ENCODE measurements at regions not wholly inside any gene's neighbourhood (a gene's known extent, or its start where the extent isn't known, plus 50 kb on each side); places are given as distances from the start of the nearest gene placed in this dataset.

DNA sequence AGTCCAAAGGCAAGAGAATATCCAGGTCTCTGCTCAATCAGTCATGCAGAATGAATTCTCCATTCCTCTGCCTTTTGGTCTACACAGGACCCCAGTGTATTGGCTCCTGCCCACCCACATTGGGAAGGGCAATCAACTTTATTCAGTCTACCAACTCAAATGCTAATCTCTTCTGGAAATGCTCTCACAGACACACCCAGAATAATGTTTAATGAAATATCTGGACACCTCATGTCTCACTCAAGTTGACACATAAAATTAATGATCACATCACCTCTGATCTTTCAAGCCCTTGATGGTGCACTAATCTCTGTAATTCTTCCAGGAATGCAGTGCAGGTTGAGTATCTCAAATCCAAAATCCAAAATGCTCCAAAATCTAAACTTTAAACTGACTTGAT lies 315.6 kb downstream of the HRH4 start:
- TF ChIP-seq RARB (CRISPR knock-in tag; IDR thresholded peaks at IDR 0.05), result no peak
- TF ChIP-seq, protein P1, sequence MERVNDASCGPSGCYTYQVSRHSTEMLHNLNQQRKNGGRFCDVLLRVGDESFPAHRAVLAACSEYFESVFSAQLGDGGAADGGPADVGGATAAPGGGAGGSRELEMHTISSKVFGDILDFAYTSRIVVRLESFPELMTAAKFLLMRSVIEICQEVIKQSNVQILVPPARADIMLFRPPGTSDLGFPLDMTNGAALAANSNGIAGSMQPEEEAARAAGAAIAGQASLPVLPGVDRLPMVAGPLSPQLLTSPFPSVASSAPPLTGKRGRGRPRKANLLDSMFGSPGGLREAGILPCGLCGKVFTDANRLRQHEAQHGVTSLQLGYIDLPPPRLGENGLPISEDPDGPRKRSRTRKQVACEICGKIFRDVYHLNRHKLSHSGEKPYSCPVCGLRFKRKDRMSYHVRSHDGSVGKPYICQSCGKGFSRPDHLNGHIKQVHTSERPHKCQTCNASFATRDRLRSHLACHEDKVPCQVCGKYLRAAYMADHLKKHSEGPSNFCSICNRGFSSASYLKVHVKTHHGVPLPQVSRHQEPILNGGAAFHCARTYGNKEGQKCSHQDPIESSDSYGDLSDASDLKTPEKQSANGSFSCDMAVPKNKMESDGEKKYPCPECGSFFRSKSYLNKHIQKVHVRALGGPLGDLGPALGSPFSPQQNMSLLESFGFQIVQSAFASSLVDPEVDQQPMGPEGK (CRISPR knock-in tag; IDR thresholded peaks at IDR 0.05; ENCODE audit: borderline replicate concordance), result no peak
- TF ChIP-seq, protein P2, sequence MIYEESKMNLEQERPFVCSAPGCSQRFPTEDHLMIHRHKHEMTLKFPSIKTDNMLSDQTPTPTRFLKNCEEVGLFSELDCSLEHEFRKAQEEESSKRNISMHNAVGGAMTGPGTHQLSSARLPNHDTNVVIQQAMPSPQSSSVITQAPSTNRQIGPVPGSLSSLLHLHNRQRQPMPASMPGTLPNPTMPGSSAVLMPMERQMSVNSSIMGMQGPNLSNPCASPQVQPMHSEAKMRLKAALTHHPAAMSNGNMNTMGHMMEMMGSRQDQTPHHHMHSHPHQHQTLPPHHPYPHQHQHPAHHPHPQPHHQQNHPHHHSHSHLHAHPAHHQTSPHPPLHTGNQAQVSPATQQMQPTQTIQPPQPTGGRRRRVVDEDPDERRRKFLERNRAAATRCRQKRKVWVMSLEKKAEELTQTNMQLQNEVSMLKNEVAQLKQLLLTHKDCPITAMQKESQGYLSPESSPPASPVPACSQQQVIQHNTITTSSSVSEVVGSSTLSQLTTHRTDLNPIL (CRISPR knock-in tag; IDR thresholded peaks at IDR 0.05; ENCODE audit: low read depth), result no peak
- no peak for TF ChIP-seq CSDC2 (CRISPR knock-in tag; IDR thresholded peaks at IDR 0.05)
- no peak for TF ChIP-seq SNAI2 (CRISPR knock-in tag; IDR thresholded peaks at IDR 0.05)
- TF ChIP-seq ZFP30 (CRISPR knock-in tag; IDR thresholded peaks at IDR 0.05), result no peak
- TF ChIP-seq BACH2 (CRISPR knock-in tag; IDR thresholded peaks at IDR 0.05; ENCODE audit: borderline replicate concordance), result no peak
- TF ChIP-seq ZFP3 (CRISPR knock-in tag; IDR thresholded peaks at IDR 0.05), result no peak
- TF ChIP-seq ARNTL (CRISPR knock-in tag; IDR thresholded peaks at IDR 0.05; ENCODE audit: borderline replicate concordance, low read depth), result no peak
- TF ChIP-seq ZNF70 (CRISPR knock-in tag; IDR thresholded peaks at IDR 0.05), result no peak
- no peak for TF ChIP-seq ZNF565 (CRISPR knock-in tag; conservative IDR thresholded peaks at IDR 0.05; ENCODE audit: low read depth)
- no peak for TF ChIP-seq GLIS3 (CRISPR knock-in tag; IDR thresholded peaks at IDR 0.05)
- TF ChIP-seq ZNF8 (CRISPR knock-in tag; IDR thresholded peaks at IDR 0.05), result no peak

Data from SK-N-SH treated with all-trans-retinoic acid at 6 μM for 48 hours (cell line).